HCT116 (cell line): ENCODE measurements at regions not wholly inside any gene's neighbourhood (a gene's known extent, or its start where the extent isn't known, plus 50 kb on each side); places are given as distances from the start of the nearest gene placed in this dataset.

Source experiments
- ATAC-seq: fragments of 200-7000 bp; cut with Tn5 transposase; 2 replicates; pipeline ENCODE4 v1.9.1; 2020; ENCODE audit warnings: mild to moderate bottlenecking, moderate library complexity
- BruUV-seq: library from RNA; stranded (reverse); fragments of 400-500 nt; replicated peaks from 2 replicates; lab custom pipeline; 2021; lab: Mats Ljungman, UMichigan
- CTCF ChIA-PET: fragments of 300-600 bp; sonication (Branson Sonifier 250); formaldehyde crosslinking; loops from one replicate; lab custom pipeline; 2021; ENCODE audit warnings: antibody characterized with exemption; lab: Charles Lee
- POLR2A ChIA-PET: fragments of 300-600, 350-600 bp; sonication (Branson Sonifier 250); formaldehyde crosslinking; loops from one replicate; lab custom pipeline; 2021; ENCODE audit warnings: antibody characterized with exemption; lab: Charles Lee
- RAD21 ChIA-PET, 2 experiments: fragments of 300-600 bp; sonication (Branson Sonifier 250); formaldehyde crosslinking; loops; one replicate each; lab custom pipeline; 2023; ENCODE audit warnings: low total read pairs in 2 of 2; ENCODE audit not compliant: uncharacterized antibody in 2 of 2, unreplicated experiment in 2 of 2, low non-redundant PET in 1 of 2; lab: Charles Lee
- DNase-seq: peaks from one replicate; pipeline ENCODE4 v3.0.0-alpha.2; 2010; ENCODE audit warnings: low read depth, low spot score
- H2AFZ ChIP-seq: fragments of 200-600 bp; shearing (Covaris generic), sonication (generic); 2 replicates; pipeline ENCODE4 v1.6.1; 2017; ENCODE audit warnings: low read depth, mixed run types, mixed read lengths, antibody characterized with exemption, low read length; ENCODE audit not compliant: poor library complexity, severe bottlenecking
- H3K27ac ChIP-seq: 2 replicates; pipeline ENCODE4 v1.5.1; 2012; ENCODE audit warnings: low read depth, low read length
- H3K27me3 ChIP-seq: fragments of 200-600 bp; sonication (generic); 2 replicates; pipeline ENCODE4 v1.6.1; 2016; ENCODE audit warnings: mixed run types, low read length, mixed read lengths; ENCODE audit not compliant: insufficient read depth
- H3K36me3 ChIP-seq, 2 experiments: fragments of 200-500 bp in 1 of 2; fragments of 200-600 bp in 1 of 2; sonication (Bioruptor generic) in 1 of 2; sonication (generic) in 1 of 2; 2 replicates each; pipeline versions ENCODE4 v1.5.1 to v1.6.1; 2014 to 2016; ENCODE audit warnings: low read length in 2 of 2, inconsistent platforms in 1 of 2, mixed read lengths in 1 of 2, mixed run types in 1 of 2; ENCODE audit not compliant: insufficient read depth in 2 of 2, control insufficient read depth in 1 of 2
- H3K4me1 ChIP-seq, 2 experiments: fragments of 200-600 bp in 1 of 2; sonication (generic) in 1 of 2; 2 replicates each; pipeline versions ENCODE4 v1.5.1 to v1.6.1; 2012 to 2017; ENCODE audit warnings: low read length in 2 of 2, inconsistent platforms in 1 of 2, mild to moderate bottlenecking in 1 of 2, mixed read lengths in 1 of 2, mixed run types in 1 of 2, moderate library complexity in 1 of 2; ENCODE audit not compliant: insufficient read depth in 2 of 2, control insufficient read depth in 1 of 2
- H3K4me2 ChIP-seq: fragments of 200-600 bp; sonication (generic); 2 replicates; pipeline ENCODE4 v1.6.1; 2017; ENCODE audit warnings: mixed run types, low read length, mixed read lengths
- H3K4me3 ChIP-seq, 2 experiments: fragments of 200-600 bp in 1 of 2; sonication (generic) in 1 of 2; replicated peaks in 1 of 2; 2 replicates each; pipeline ENCODE4 v1.5.1; 2011 to 2016; ENCODE audit warnings: low read length in 2 of 2, control low read depth in 1 of 2, low read depth in 1 of 2, mild to moderate bottlenecking in 1 of 2, mixed read lengths in 1 of 2, mixed run types in 1 of 2
- H3K79me2 ChIP-seq: fragments of 200-600 bp; sonication (generic); 2 replicates; pipeline ENCODE4 v1.6.1; 2017; ENCODE audit warnings: mild to moderate bottlenecking, mixed run types, low read length, moderate library complexity, mixed read lengths; ENCODE audit not compliant: insufficient read depth
- H3K9ac ChIP-seq: fragments of 200-600 bp; sonication (generic); 2 replicates; pipeline ENCODE4 v1.6.1; 2016; ENCODE audit warnings: low read length, mixed read lengths
- H3K9me2 ChIP-seq: fragments of 200-600 bp; sonication (generic), shearing (Covaris generic); 2 replicates; pipeline ENCODE4 v1.6.1; 2017; ENCODE audit warnings: mixed run types, mild to moderate bottlenecking, moderate library complexity; ENCODE audit not compliant: insufficient read depth
- H3K9me3 ChIP-seq, 2 experiments: fragments of 200-500 bp in 1 of 2; fragments of 200-600 bp in 1 of 2; sonication (Bioruptor generic) in 1 of 2; sonication (generic) in 1 of 2; 2 replicates each; pipeline ENCODE4 v1.6.1; 2014 to 2017; ENCODE audit warnings: low read length in 2 of 2, mixed read lengths in 2 of 2, inconsistent platforms in 1 of 2, low read depth in 1 of 2, mild to moderate bottlenecking in 1 of 2, mixed run types in 1 of 2, moderate library complexity in 1 of 2; ENCODE audit not compliant: control insufficient read depth in 1 of 2, insufficient read depth in 1 of 2
- H4K20me1 ChIP-seq: fragments of 200-600 bp; sonication (generic), shearing (Covaris generic); 2 replicates; pipeline ENCODE4 v1.6.1; 2017; ENCODE audit warnings: mixed run types, mild to moderate bottlenecking, moderate library complexity; ENCODE audit not compliant: insufficient read depth
- ATF3 ChIP-seq: IDR thresholded peaks from 2 replicates; pipeline ENCODE4 v1.6.1; 2012
- CEBPB ChIP-seq: IDR thresholded peaks from 2 replicates; pipeline ENCODE4 v1.6.1; 2012; ENCODE audit warnings: low read depth
- ELF1 ChIP-seq: IDR thresholded peaks from 2 replicates; pipeline ENCODE4 v1.6.1; 2012; ENCODE audit warnings: low read depth, borderline replicate concordance
- EZH2 ChIP-seq: fragments of 200-600 bp; sonication (generic); IDR thresholded peaks from 2 replicates; pipeline ENCODE4 v1.6.1; 2017; ENCODE audit warnings: antibody characterized with exemption, mixed run types
- EZH2phosphoT487 ChIP-seq: fragments of 200-600 bp; IDR thresholded peaks from 2 replicates; pipeline ENCODE4 v1.6.1; 2018; ENCODE audit warnings: antibody characterized with exemption, borderline replicate concordance
- JUND ChIP-seq: IDR thresholded peaks from 2 replicates; pipeline ENCODE4 v1.6.1; 2012
- POLR2A ChIP-seq: IDR thresholded peaks from 2 replicates; pipeline ENCODE4 v1.7.0; 2011; ENCODE audit warnings: borderline replicate concordance; ENCODE audit not compliant: insufficient read depth, insufficient read length; ENCODE audit errors: extremely low read depth
- RAD21 ChIP-seq: IDR thresholded peaks from 2 replicates; pipeline ENCODE4 v1.6.1; 2012; ENCODE audit warnings: low read depth, mild to moderate bottlenecking
- SIN3A ChIP-seq: IDR thresholded peaks from 2 replicates; pipeline ENCODE4 v1.6.1; 2012; ENCODE audit warnings: low read depth
- SRF ChIP-seq: IDR thresholded peaks from 2 replicates; pipeline ENCODE4 v1.6.1; 2012; ENCODE audit warnings: low read depth
- TCF7L2 ChIP-seq: IDR thresholded peaks from 2 replicates; pipeline ENCODE4 v1.7.0; 2011; ENCODE audit warnings: borderline replicate concordance, inconsistent platforms; ENCODE audit not compliant: insufficient read depth, insufficient read length; ENCODE audit errors: extremely low read depth
- YY1 ChIP-seq: IDR thresholded peaks from 2 replicates; pipeline ENCODE4 v1.6.1; 2011; ENCODE audit warnings: low read length, low read depth, moderate library complexity, mild to moderate bottlenecking; ENCODE audit not compliant: insufficient replicate concordance; ENCODE audit errors: extremely low read depth
- ZBTB33 ChIP-seq: IDR thresholded peaks from 2 replicates; pipeline ENCODE4 v1.6.1; 2011; ENCODE audit warnings: mild to moderate bottlenecking, low read length, moderate library complexity; ENCODE audit not compliant: insufficient replicate concordance; ENCODE audit errors: extremely low read depth
- ZNF274 ChIP-seq: fragments of 200-500 bp; sonication (Bioruptor generic); IDR thresholded peaks from 2 replicates; pipeline ENCODE4 v1.6.1; 2014; ENCODE audit warnings: mild to moderate bottlenecking, low read depth, low read length, inconsistent platforms
- intact Hi-C: fragments of 100-400 bp; cut with micrococcal nuclease; formaldehyde crosslinking; loops from 2 replicates; pipeline ENCODE4 v1.10.0; 2022

- TF ChIP-seq ATF3 (no peak), CEBPB (no peak), YY1 (no peak), EZH2 (no peak), EZH2phosphoT487 (no peak), SRF (no peak), RAD21 (no peak), ELF1 (no peak), SIN3A (no peak), JUND (no peak), ZBTB33 (no peak), POLR2A (no peak), TCF7L2 (no peak), ZNF274 (no peak)
Measured at GRCh38 chr10:111739874-111740139, 443.8 kb downstream of the GPAM start.

More at GRCh38 chr10:111739874-111740139, 443.8 kb downstream of the GPAM start:
- H3K9ac ChIP-seq, result no peak overlapping the region
- DNase-seq (no peak), ATAC-seq (no peak)
- ChIA-PET CTCF (interaction anchor here (1.1 kb wide), 1 partner anchor 10 kb away, joined by 3 read pairs; no protein-coding TSS in a partner anchor), POLR2A (no interaction called here), RAD21 (no interaction called here)
- no peaks in the 10 kb centered on the region for H3K9me2 ChIP-seq
- H3K4me2 ChIP-seq, result no peak overlapping the region
- H3K79me2 ChIP-seq, result no peaks in the 10 kb centered on the region
- H3K9me3 ChIP-seq, result no peaks in the 10 kb centered on the region
- no peak overlapping the region for H3K4me3 ChIP-seq
- intact Hi-C loops, result no loop called here
- no peaks in the 10 kb centered on the region for H3K36me3 ChIP-seq
- no TSS peak for BruUV-seq
- no peak overlapping the region for H2AFZ ChIP-seq
- H3K4me1 ChIP-seq, result no peaks in the 10 kb centered on the region
- no peak overlapping the region for H3K27ac ChIP-seq
- H3K27me3 ChIP-seq, result peaks cover 9% of the 10 kb centered on the region; the same call in 1 of the 2 replicates
- H4K20me1 ChIP-seq, result no peaks in the 10 kb centered on the region
